Panc1 (cell line): ENCODE measurements at regions not wholly inside any gene's neighbourhood (a gene's known extent, or its start where the extent isn't known, plus 50 kb on each side); places are given as distances from the start of the nearest gene placed in this dataset.

ENCODE experiments used
- ATAC-seq: fragments of 200-7000 bp; cut with Tn5 transposase; 2 replicates; pipeline ENCODE4 v1.9.1; 2020; ENCODE audit warnings: mild to moderate bottlenecking, moderate library complexity
- BruUV-seq: library from RNA; stranded (reverse); fragments of 400-500 nt; replicated peaks from 2 replicates; lab custom pipeline; 2021; lab: Mats Ljungman, UMichigan
- CTCF ChIA-PET: fragments of 300-600 bp; sonication (Branson Sonifier 250); formaldehyde crosslinking; loops from one replicate; lab custom pipeline; 2022; ENCODE audit warnings: antibody characterized with exemption; lab: Charles Lee
- POLR2A ChIA-PET: fragments of 300-600 bp; sonication (Branson Sonifier 250); formaldehyde crosslinking; loops from one replicate; lab custom pipeline; 2022; ENCODE audit warnings: antibody characterized with exemption; lab: Charles Lee
- DNase-seq: peaks from one replicate; pipeline ENCODE4 v3.0.0-alpha.2; 2010; ENCODE audit warnings: low read depth, low spot score
- H3K27ac ChIP-seq: 2 replicates; pipeline ENCODE4 v1.5.1; 2011; ENCODE audit warnings: mild to moderate bottlenecking, low read length, inconsistent platforms
- H3K27me3 ChIP-seq: fragments of 200-500 bp; sonication (Bioruptor generic); 2 replicates; pipeline ENCODE4 v1.6.0; 2014; ENCODE audit warnings: low read length, inconsistent platforms; ENCODE audit not compliant: control insufficient read depth, insufficient read depth
- H3K36me3 ChIP-seq: fragments of 200-500 bp; sonication (Bioruptor generic); 2 replicates; pipeline ENCODE4 v1.5.1; 2014; ENCODE audit warnings: inconsistent platforms, mild to moderate bottlenecking, low read length, moderate library complexity; ENCODE audit not compliant: control insufficient read depth, insufficient read depth
- H3K4me1 ChIP-seq: 2 replicates; pipeline ENCODE4 v1.5.1; 2011; ENCODE audit warnings: inconsistent platforms, mild to moderate bottlenecking, low read length, moderate library complexity; ENCODE audit not compliant: control insufficient read depth, insufficient read depth
- H3K4me3 ChIP-seq, 2 experiments: 2 replicates each; pipeline ENCODE4 v1.5.1; 2011 to 2012; ENCODE audit warnings: low read depth in 2 of 2, low read length in 2 of 2, mild to moderate bottlenecking in 2 of 2, inconsistent platforms in 1 of 2, moderate library complexity in 1 of 2
- H3K9me3 ChIP-seq: fragments of 200-500 bp; sonication (Bioruptor generic); 2 replicates; pipeline ENCODE4 v1.5.1; 2014; ENCODE audit warnings: low read depth, mild to moderate bottlenecking, inconsistent platforms, low read length, moderate library complexity; ENCODE audit not compliant: control insufficient read depth, insufficient read depth
- CTCF ChIP-seq: fragments of 450-650 bp; IDR thresholded peaks from 2 replicates; pipeline ENCODE4 v1.5.1; 2017; ENCODE audit warnings: mild to moderate bottlenecking
- POLR2AphosphoS5 ChIP-seq: IDR thresholded peaks from 2 replicates; pipeline ENCODE4 v1.6.1; 2012; ENCODE audit warnings: mild to moderate bottlenecking, low read depth, low read length, moderate library complexity
- REST ChIP-seq, 2 experiments: IDR thresholded peaks; 2 replicates each; pipeline ENCODE4 v1.6.1; 2011 to 2012; ENCODE audit warnings: low read depth in 2 of 2, control low read depth in 1 of 2, low read length in 1 of 2, mild to moderate bottlenecking in 1 of 2, moderate library complexity in 1 of 2; ENCODE audit not compliant: insufficient read depth in 1 of 2
- SIN3A ChIP-seq: IDR thresholded peaks from 2 replicates; pipeline ENCODE4 v1.6.1; 2012; ENCODE audit warnings: low read depth, mild to moderate bottlenecking, low read length, moderate library complexity, borderline replicate concordance; ENCODE audit not compliant: insufficient read depth
- TCF7L2 ChIP-seq: IDR thresholded peaks from 2 replicates; pipeline ENCODE4 v1.6.1; 2011; ENCODE audit warnings: mild to moderate bottlenecking, low read depth, low read length, inconsistent platforms
- in situ Hi-C: cut with HindIII; loops from 2 replicates; pipeline ENCODE4 v1.10.0; 2016; ENCODE audit warnings: low sequenced_read_pairs, low pct_unique_long_range_greater_than_20kb
- intact Hi-C: fragments of 100-400 bp; cut with micrococcal nuclease; formaldehyde crosslinking; loops from one replicate; pipeline ENCODE4 v1.10.0; 2022; ENCODE audit not compliant: unreplicated experiment

GRCh38 chr5:17001428-17001827 lies 65.3 kb upstream of the MYO10 start:
- BruUV-seq: no TSS peak
- 0 out of 2 replicates have a peak overlapping the region, but pooled peaks have one; percentile 13 for H3K27ac ChIP-seq
- no peak for TF ChIP-seq REST (IDR thresholded peaks at IDR 0.05; ENCODE audit: insufficient read depth in 1 of 2, low read depth in 2 of 2, low read length in 1 of 2)
- no peak for TF ChIP-seq POLR2AphosphoS5
- no peak for TF ChIP-seq TCF7L2
- no peak for TF ChIP-seq SIN3A
- TF ChIP-seq CTCF: no peak
- no peak overlapping the region for H3K4me3 ChIP-seq
- POLR2A ChIA-PET: no interaction called here
- no peaks in the 10 kb centered on the region for H3K27me3 ChIP-seq
- in situ Hi-C loops (no loop called here), intact Hi-C loops (no loop called here)
- no peaks in the 10 kb centered on the region for H3K9me3 ChIP-seq
- H3K4me1 ChIP-seq: peaks cover 7% of the 10 kb centered on the region; the same call in 1 of the 2 replicates
- CTCF ChIA-PET: no interaction called here
- ATAC-seq: no peak
- no peak for DNase-seq
- no peaks in the 10 kb centered on the region for H3K36me3 ChIP-seq

- H3K27ac ChIP-seq: no peak overlapping the region
- in situ Hi-C loops (no loop called here), intact Hi-C loops (no loop called here)
- H3K9me3 ChIP-seq: no peaks in the 10 kb centered on the region
- no peak overlapping the region for H3K4me3 ChIP-seq
- no peaks in the 10 kb centered on the region for H3K27me3 ChIP-seq
- H3K36me3 ChIP-seq: no peaks in the 10 kb centered on the region
- no peak for ATAC-seq
- no peak for DNase-seq
- peaks cover 7% of the 10 kb centered on the region; the same call in 1 of the 2 replicates for H3K4me1 ChIP-seq
- ChIA-PET CTCF (no interaction called here), POLR2A (interaction anchor here (0.6 kb wide), 1 partner anchor 30 kb away, joined by 7 read pairs; no protein-coding TSS in a partner anchor)
- TF ChIP-seq CTCF (no peak), POLR2AphosphoS5 (no peak), TCF7L2 (no peak), REST (IDR thresholded peaks at IDR 0.05; ENCODE audit: insufficient read depth in 1 of 2, low read depth in 2 of 2, low read length in 1 of 2) (no peak), SIN3A (no peak)
- BruUV-seq: no TSS peak
Observed at GRCh38 chr5:17004441-17005106, 68.5 kb upstream of the MYO10 start.
